ENCODE measurements at regions not wholly inside any gene's neighbourhood (a gene's known extent, or its start where the extent isn't known, plus 50 kb on each side); places are given as distances from the start of the nearest gene placed in this dataset.

DNA sequence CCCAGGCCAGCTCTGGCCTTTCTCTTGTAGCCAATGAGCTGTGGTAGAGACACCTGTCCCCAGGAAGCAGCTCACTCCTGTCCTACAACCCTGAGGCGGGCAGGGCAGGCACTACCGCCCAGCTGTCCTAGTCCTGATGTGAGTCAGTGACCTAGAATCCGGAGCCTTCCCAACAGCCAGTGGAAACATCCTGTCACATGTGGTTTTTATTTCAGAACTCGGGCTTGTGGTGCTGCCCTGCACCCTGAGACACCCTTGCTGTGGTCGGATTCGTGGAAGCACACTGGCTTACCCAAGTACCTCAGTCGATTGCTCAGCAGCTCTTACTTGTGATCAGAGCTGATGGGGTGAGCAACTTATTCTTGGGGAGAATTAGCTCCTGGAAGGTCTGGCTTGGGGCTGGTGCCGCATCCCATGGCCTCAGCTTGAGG is 83.6 kb upstream of the ARHGEF7 start:
- 80 to 100% methylated on average over 1 to 5 of the region's 8 CpGs for WGBS, 2 donors (ENCODE audit: low coverage in 1 of 2)
- H3K27me3 ChIP-seq: peaks cover 20% of the 10 kb centered on the region
- no peaks in the 10 kb centered on the region for H3K9me3 ChIP-seq
- H3K27ac ChIP-seq: no peak overlapping the region
- ATAC-seq: no peak
- no peak overlapping the region for H3K4me3 ChIP-seq
- TF ChIP-seq POLR2AphosphoS5 (IDR thresholded peaks at IDR 0.05): no peak
- TF ChIP-seq EP300 (IDR thresholded peaks at IDR 0.05): no peak
- no peak for TF ChIP-seq POLR2A (IDR thresholded peaks at IDR 0.05)
- TF ChIP-seq, protein P1, sequence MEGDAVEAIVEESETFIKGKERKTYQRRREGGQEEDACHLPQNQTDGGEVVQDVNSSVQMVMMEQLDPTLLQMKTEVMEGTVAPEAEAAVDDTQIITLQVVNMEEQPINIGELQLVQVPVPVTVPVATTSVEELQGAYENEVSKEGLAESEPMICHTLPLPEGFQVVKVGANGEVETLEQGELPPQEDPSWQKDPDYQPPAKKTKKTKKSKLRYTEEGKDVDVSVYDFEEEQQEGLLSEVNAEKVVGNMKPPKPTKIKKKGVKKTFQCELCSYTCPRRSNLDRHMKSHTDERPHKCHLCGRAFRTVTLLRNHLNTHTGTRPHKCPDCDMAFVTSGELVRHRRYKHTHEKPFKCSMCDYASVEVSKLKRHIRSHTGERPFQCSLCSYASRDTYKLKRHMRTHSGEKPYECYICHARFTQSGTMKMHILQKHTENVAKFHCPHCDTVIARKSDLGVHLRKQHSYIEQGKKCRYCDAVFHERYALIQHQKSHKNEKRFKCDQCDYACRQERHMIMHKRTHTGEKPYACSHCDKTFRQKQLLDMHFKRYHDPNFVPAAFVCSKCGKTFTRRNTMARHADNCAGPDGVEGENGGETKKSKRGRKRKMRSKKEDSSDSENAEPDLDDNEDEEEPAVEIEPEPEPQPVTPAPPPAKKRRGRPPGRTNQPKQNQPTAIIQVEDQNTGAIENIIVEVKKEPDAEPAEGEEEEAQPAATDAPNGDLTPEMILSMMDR (IDR thresholded peaks at IDR 0.05): no peak
- no peaks in the 10 kb centered on the region for H3K36me3 ChIP-seq
- no peaks in the 10 kb centered on the region for H3K4me1 ChIP-seq

DNA sequence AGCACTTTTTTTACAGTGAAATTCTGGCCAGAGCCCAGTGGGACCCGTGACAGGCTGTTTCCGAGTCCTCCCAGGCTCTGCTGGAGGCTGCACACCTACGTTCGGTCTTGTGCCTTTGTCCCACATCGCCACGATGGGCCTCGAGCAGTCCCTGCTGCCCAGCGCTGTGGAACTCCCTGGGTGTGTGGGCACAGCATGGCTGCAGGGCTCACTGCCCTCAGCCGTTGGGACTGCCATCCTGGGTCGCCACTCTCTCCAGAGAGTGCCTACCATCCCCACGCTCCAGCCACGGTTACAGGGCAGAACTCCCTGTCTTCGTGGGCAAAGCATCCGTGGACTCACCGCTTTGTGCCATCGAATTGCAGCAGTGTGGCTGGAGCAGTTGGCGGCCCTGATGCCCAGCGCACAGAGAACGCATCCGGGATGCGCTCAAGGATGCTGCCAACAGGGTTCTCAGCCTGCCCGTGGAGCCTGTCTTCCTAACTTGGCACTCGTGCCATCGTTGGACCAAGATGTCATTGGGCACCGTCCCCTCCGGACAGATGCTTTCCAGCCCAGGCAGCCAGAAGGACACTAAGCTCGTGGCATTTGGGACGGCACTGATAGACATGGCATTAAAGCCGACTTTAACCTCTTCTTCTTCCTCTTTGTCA is 85.0 kb upstream of the ARHGEF7 start:
- ATAC-seq: no peak
- Histone ChIP-seq H3K4me1 (no peaks in the 10 kb centered on the region), H3K27me3 (peaks cover 20% of the 10 kb centered on the region), H3K36me3 (no peaks in the 10 kb centered on the region), H3K4me3 (no peak overlapping the region), H3K27ac (no peak overlapping the region), H3K9me3 (no peaks in the 10 kb centered on the region)
- WGBS, 2 donors (ENCODE audit: low coverage in 1 of 2): 80% methylated on average over 1 of the region's 29 CpGs
- TF ChIP-seq POLR2AphosphoS5 (IDR thresholded peaks at IDR 0.05) (no peak), POLR2A (IDR thresholded peaks at IDR 0.05) (no peak), EP300 (IDR thresholded peaks at IDR 0.05) (no peak)
- TF ChIP-seq, protein P1 (IDR thresholded peaks at IDR 0.05): no peak

DNA sequence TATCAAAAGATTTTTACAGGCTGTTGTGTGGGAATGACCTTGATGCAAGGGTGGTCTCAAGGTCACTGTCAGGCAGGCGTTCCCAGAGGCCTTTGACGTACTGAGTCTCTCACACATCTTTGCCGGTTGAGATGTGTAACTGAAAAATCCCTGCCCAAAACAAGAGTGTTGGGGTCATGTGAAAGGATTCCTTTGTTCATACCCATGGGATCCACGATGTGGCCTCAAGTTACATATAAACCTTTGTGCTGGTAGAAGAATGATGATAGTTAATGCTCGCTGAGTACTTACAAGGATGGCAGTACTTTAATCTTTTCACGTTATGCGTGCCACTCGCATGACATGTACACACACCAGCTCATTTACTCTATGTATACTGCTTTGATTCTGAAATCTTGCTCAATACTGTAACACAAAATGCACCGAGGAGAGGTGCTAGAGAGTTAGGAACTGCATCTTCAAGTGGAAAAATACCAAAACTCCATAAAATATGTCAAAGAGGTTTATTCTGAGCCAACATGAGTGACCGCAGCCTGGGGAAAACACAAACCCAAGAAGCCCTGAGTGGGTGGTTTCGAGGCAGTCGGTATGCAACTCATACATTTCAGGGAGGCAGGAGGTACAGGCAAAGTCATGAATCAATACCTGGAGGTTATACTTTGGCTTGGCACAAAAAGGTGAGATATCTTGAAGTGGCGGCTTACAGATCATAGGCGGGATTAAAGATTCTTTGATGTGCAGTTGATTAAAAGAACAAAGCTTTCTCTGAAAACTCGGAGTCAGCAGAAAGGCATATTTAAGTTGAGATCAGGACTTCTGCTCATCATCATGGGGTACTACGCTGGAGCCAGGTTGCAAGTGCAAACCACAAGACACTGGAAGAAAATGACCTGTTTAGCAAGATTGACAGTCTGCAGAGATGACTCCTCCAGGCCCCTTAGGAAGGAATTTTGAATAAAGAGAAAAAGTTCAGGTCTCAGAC is 87.4 kb upstream of the ARHGEF7 start:
- H3K4me3 ChIP-seq: no peak overlapping the region
- no peaks in the 10 kb centered on the region for H3K4me1 ChIP-seq
- no peaks in the 10 kb centered on the region for H3K9me3 ChIP-seq
- H3K27me3 ChIP-seq: peaks cover 18% of the 10 kb centered on the region
- H3K27ac ChIP-seq: no peak overlapping the region
- ATAC-seq: no peak
- TF ChIP-seq POLR2AphosphoS5 (IDR thresholded peaks at IDR 0.05): no peak
- TF ChIP-seq POLR2A (IDR thresholded peaks at IDR 0.05): no peak
- TF ChIP-seq, protein P1 (IDR thresholded peaks at IDR 0.05): no peak
- no peak for TF ChIP-seq EP300 (IDR thresholded peaks at IDR 0.05)
- no peaks in the 10 kb centered on the region for H3K36me3 ChIP-seq
- 75 to 79% methylated on average over 11 to 15 of the region's 16 CpGs for WGBS, 2 donors (ENCODE audit: low coverage in 1 of 2)

DNA sequence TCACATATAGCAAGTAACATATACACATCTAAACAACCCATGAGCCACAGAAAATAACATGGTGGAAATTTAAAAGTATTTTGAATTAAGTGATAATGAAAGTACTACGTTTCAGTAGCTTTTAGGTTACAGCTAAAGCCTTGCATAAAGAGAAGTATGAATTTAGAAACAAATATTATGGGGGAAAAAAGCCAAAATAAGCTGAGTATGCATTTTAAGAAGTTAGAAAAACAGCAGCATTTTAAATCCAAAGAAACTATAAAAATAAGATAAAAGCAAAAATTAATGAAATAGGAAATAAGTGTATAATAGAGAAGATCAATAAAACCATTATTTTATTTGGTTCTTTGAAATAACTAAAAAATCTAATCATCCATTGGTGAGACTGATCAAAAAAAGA is 89.8 kb upstream of the ARHGEF7 start:
- H3K36me3 ChIP-seq: no peaks in the 10 kb centered on the region
- peaks cover 6% of the 10 kb centered on the region for H3K27me3 ChIP-seq
- H3K4me1 ChIP-seq: no peaks in the 10 kb centered on the region
- WGBS, 2 donors (ENCODE audit: low coverage in 1 of 2): 50 to 78% methylated on average over 1 of the region's 1 CpG
- no peak overlapping the region for H3K4me3 ChIP-seq
- H3K27ac ChIP-seq: no peak overlapping the region
- TF ChIP-seq EP300 (IDR thresholded peaks at IDR 0.05) (no peak), POLR2AphosphoS5 (IDR thresholded peaks at IDR 0.05) (no peak), POLR2A (IDR thresholded peaks at IDR 0.05) (no peak)
- TF ChIP-seq, protein P1 (IDR thresholded peaks at IDR 0.05): no peak
- no peak for ATAC-seq
- H3K9me3 ChIP-seq: peaks cover 0 to 21% (median 0%) of the 10 kb centered on the region in 3 donors

All from gastroesophageal sphincter (tissue), 4 donors.